ENCODE measurements at regions not wholly inside any gene's neighbourhood (a gene's known extent, or its start where the extent isn't known, plus 50 kb on each side); places are given as distances from the start of the nearest gene placed in this dataset.
"Not testable (repeated sequence)": the region's sequence is repeated elsewhere in the genome, so short reads cannot be mapped to it uniquely, and the experiment has no call there.

DNA sequence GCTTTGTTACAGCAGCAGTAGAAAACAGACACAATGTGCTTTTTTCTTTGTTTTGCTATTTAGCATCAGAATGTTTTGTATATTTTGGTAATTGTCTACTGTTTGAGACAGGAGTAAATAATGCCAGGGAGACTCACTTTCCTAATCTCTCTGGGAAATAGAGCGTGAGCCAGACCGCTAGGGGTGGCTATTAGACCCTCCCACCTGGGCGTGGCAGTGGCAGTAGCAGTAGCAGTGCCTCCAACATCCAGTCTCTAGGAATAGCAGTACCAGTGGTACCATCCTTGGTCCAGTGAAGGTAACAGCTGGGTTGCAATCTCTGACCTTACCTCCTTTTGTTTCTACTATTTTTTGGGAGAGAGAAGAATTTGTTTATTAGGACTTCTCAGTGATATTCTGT, 165.7 kb upstream of the MAGI2 start:
- intact Hi-C loops (cut with DNase I) = no loop called here
- ATAC-seq (ENCODE audit: poor library complexity) (no peak), DNase-seq (no peak)

DNA sequence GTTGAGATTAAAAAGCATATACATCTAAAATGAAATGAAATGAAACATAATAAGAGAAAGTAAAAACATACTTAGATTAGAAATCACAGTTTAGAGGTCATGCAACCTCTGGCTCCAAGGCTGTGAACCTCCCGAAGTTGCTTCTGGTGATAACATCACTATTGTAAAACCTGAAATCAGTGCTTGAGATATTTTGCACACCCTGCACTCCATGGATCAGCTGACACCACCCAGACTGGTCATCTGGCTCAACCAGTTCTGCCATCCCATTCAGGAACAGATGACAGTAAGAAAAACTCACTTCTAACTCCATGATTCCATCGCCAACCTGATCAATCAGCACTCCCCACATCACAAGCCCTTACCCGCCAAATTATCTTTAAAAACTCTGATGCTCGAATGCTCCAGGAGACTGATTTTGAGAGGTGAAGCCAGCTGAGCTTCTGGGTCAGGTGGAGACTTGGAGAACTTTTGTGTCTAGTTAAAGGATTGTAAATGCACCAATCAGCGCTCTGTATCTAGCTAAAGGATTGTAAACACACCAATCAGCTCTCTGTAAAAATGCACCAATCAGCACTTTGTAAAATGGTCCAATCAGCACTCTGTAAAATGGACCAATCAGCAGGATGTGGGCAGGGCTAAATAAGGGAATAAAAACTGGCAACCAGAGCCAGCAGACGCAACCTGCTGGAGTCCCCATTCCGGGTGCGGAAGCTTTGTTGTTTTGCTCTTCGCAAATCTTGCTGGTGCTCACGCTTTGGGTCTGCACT, 162.6 kb upstream of the MAGI2 start:
- ATAC-seq (ENCODE audit: poor library complexity) (no peak), DNase-seq (no peak)
- intact Hi-C loops (cut with DNase I) = no loop called here

- ATAC-seq (ENCODE audit: poor library complexity) (no peak), DNase-seq (no peak)
- intact Hi-C loops (cut with DNase I) = no loop called here
Measured at GRCh38 chr7:79615466-79615865, 162.0 kb upstream of the MAGI2 start.

GRCh38 chr7:79612903-79613302, 159.4 kb upstream of the MAGI2 start:
- DNase-seq (no peak), ATAC-seq (ENCODE audit: poor library complexity) (no peak)
- intact Hi-C loops (cut with DNase I) = no loop called here

GRCh38 chr7:79612022-79612421, 158.6 kb upstream of the MAGI2 start:
- ATAC-seq (ENCODE audit: poor library complexity) (no peak), DNase-seq (no peak)
- intact Hi-C loops (cut with DNase I) = no loop called here

DNA sequence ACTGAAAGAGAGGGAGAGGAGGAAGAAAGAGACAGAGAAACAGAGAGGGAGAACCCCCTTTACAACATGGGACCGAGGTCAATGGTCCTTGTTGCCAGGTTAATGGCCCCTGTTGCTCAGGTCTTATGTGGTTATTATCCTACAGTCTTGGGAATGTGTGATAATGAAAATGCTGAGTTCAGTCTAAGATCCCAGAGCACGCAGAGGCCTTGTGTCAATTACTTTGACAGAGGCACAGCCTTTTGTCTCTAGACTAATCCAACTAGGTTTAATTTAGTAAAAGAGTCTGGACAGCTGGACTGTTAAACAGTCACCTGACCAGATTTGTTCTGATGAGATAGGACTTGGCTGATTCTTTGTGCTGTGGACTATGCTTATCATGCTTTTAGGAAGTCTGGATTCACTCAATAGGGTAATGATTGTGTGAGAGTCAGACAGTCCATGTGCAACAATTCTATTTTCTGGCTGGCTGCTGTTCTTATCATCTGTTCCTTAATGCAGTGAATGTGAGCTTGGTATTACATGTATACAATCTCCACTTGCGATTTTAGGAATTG, 157.4 kb upstream of the MAGI2 start:
- ATAC-seq (ENCODE audit: poor library complexity) = peak; percentile 92
- intact Hi-C loops (cut with DNase I) = no loop called here
- no peak for DNase-seq

GRCh38 chr7:79610313-79610712, 156.8 kb upstream of the MAGI2 start:
- peak; percentile 31 for ATAC-seq (ENCODE audit: poor library complexity)
- intact Hi-C loops (cut with DNase I) = no loop called here

DNA sequence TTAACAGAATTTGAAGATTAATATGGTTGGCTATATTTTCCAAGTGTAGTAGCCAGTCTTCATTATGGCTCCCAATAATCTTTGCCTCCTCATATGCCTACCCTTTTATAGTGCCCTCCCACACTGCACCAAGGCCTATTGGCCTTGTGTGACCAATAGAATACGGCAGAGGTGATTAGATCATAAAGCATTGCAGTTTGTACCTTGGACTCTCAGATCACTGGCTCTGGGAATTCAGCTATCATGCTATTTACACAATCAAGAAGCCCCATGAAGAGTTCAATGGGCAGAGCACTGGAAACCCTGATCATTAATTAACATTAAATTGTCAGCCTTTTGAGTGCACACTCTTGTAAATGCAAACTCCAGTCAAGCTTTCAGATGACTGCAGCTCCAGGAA, 154.5 kb upstream of the MAGI2 start:
- intact Hi-C loops (cut with DNase I) = no loop called here
- DNase-seq (no peak), ATAC-seq (ENCODE audit: poor library complexity) (no peak)

More at GRCh38 chr7:79610313-79610712, 156.8 kb upstream of the MAGI2 start:
- DNase-seq = no peak

- ATAC-seq (ENCODE audit: poor library complexity) = no peak
- intact Hi-C loops (cut with DNase I) = no loop called here
- DNase-seq = no peak
Measured at GRCh38 chr7:79604841-79605240, 151.4 kb upstream of the MAGI2 start.

DNA sequence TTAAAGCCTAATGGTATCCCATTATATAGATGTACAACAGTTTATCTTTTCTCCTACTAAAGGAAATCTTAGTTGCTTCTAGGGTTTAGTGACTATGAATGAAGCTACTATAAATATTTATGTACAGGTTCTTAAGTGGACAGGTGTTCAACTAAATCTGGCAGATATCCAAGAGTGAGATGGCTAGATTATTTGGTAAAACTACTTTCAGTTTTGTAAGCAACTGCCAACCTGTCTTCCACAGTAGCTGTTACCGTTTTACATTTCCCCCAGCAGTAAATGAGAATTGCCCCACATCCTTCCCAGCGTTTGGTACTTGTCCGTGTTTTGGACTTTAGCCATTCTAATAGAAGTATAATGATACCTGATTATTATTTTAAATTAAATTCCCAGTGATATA, 144.9 kb upstream of the MAGI2 start:
- ATAC-seq (ENCODE audit: poor library complexity) (no peak), DNase-seq (no peak)
- intact Hi-C loops (cut with DNase I) = no loop called here

DNA sequence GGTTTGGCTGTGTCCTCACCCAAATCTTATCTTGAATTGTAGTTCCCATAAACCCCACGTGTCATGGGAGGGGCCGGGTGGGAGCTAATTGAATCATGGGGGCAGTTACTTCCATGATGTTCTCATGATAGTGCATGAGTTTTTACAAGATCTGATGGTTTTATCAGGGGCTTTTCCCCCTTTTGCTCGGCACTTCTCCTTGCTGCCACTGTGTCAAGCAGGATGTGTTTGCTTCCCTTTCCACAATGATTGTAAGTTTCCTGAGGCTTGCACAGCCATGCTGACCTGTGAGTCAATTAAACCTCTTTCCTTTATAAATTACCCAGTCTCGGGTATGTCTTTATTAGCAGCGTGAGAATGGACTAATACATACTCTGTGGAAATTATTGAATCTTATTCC, 141.2 kb upstream of the MAGI2 start:
- ATAC-seq (ENCODE audit: poor library complexity); intact Hi-C loops (cut with DNase I); DNase-seq: not testable (repeated sequence)

- intact Hi-C loops (cut with DNase I) = no loop called here
- DNase-seq (no peak), ATAC-seq (ENCODE audit: poor library complexity) (no peak)
Measured at GRCh38 chr7:79593866-79594301, 140.4 kb upstream of the MAGI2 start.

- intact Hi-C loops (cut with DNase I) = no loop called here
- ATAC-seq (ENCODE audit: poor library complexity) = no peak
- DNase-seq = no peak
Measured at GRCh38 chr7:79590916-79591623, 137.6 kb upstream of the MAGI2 start.

DNA sequence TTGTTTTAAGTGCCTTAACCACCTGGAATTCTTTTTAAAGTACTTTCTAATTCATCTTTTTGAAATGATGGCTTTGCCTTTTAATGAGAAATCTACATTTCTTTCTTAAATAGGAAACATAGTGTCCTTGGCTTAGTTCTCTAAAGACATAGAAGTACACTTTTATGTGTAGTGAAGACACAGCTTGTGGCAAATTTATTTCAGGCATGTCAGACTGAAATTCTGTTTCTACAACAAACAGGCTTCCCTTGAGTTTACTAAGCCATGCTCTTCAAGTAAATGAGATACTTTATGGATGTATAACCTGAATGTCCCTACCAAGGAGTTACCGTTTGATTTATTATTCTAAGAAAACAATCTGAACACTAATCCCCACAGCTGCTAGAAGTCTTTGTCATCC, 136.9 kb upstream of the MAGI2 start:
- ATAC-seq (ENCODE audit: poor library complexity) (no peak), DNase-seq (no peak)
- intact Hi-C loops (cut with DNase I) = no loop called here

- DNase-seq (no peak), ATAC-seq (ENCODE audit: poor library complexity) (no peak)
- intact Hi-C loops (cut with DNase I) = no loop called here
Measured at GRCh38 chr7:79570903-79571302, 117.4 kb upstream of the MAGI2 start.

GRCh38 chr7:79563821-79564522, 110.5 kb upstream of the MAGI2 start:
- no peak for ATAC-seq (ENCODE audit: poor library complexity)
- DNase-seq = no peak
- intact Hi-C loops (cut with DNase I) = no loop called here

DNA sequence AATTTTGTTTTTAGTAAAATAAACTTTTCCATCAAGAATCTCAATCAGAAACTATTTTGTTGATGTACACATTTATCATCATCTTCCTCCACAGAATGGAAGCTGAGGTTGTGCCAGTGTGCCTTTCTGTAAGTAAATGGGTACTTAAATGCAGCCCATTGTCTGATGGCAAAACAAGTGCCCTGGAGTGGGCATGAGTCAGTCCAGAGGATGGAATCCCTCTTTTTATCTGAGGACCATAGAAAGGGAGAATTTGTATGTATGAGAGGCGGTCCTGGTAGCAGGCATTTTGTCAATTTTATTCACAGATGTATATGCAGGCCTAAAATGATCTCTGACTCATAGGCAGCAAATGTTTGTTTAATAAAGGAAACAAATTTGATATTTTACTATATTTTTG, 102.1 kb upstream of the MAGI2 start:
- no peak for DNase-seq
- intact Hi-C loops (cut with DNase I) = no loop called here

DNA sequence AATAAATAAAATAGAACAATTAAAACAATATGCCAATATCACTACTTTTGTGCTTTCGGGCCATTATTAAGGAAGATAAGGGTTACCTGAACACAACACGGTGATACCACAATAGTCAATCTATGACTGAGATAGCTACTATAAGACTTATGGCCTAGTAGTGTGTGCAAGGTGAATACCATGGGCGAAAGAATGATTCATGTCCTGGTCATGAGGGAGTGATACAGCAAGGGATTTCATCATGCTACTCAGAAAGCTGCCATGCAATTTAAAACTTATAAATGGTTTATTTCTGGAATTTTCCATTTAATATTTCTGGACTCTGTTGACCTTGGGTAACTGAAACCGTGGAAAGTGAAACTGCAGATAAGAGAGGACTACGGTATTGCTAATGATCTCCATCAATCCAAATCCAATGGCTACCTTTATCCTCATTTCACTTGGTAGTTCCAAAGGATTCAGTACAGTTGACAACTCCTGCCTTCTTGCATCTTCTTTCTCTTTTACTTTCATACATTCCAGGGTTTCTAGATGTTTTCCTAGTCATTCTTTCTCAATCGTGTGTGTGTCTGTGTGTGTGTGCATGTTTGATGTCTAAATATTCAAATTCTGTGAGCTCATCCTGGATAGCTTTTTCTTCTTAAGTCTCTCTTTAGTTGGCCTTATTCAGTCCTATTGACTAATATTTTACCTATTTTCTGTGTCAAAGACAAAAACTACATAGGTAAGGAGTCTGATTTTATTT, 100.5 kb upstream of the MAGI2 start:
- no peak for ATAC-seq (ENCODE audit: poor library complexity)
- intact Hi-C loops (cut with DNase I) = no loop called here
- DNase-seq = no peak

More for the DNA sequence above, 102.1 kb upstream of the MAGI2 start:
- no peak for ATAC-seq (ENCODE audit: poor library complexity)

DNA sequence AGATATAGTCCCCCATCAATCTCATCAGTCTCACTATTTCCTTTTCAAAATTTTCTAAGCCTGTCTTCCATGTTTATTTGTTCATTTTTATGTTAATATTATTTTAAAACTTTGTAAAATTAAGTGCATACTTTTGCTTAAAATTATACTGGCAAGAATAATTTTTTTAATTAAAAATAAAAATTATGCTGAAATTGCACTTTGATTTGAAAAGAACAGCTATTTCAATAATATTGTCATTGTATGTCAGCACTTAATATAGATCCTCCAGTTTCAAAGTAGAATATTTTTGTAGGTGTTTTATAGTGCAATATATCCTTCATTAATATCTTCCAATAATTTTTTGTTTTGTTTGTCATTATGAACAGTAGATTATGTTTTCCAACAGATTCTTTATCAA, 99.0 kb upstream of the MAGI2 start:
- DNase-seq = no peak
- no peak for ATAC-seq (ENCODE audit: poor library complexity)
- intact Hi-C loops (cut with DNase I) = no loop called here

Data from Right ventricle myocardium superior (tissue), 1 donor.